ENCODE measurements at regions not wholly inside any gene's neighbourhood (a gene's known extent, or its start where the extent isn't known, plus 50 kb on each side); places are given as distances from the start of the nearest gene placed in this dataset.

- H3K56ac ChIP-seq (ENCODE audit: insufficient read length, low read depth, low read length), result no peak overlapping the region
- H2BK15ac ChIP-seq (ENCODE audit: low read depth, low read length), result no peak overlapping the region
- no peak overlapping the region for H2AFZ ChIP-seq (ENCODE audit: low read length)
- H2AK5ac ChIP-seq (ENCODE audit: insufficient read length, low read length), result no peak overlapping the region
- H4K20me1 ChIP-seq (ENCODE audit: control insufficient read depth, insufficient read depth, insufficient read length), result no peaks in the 10 kb centered on the region
- H2BK120ac ChIP-seq (ENCODE audit: low read depth, low read length, poor library complexity, severe bottlenecking), result no peak overlapping the region
- no peak overlapping the region for H4K91ac ChIP-seq (ENCODE audit: insufficient read length, low read depth, low read length)
- Mint-ChIP-seq H3K4me3 (no peak overlapping the region), H3K36me3 (ENCODE audit: insufficient read depth in 1 of 3, low read depth in 3 of 3) (no peaks in the 10 kb centered on the region), H3K27me3 (ENCODE audit: low read depth) (no peaks in the 10 kb centered on the region), H3K4me1 (peaks cover 3% of the 10 kb centered on the region in 2 experiments; a peak in 2 of 4 replicates), H3K27ac (no peak overlapping the region), H3K9me3 (no peaks in the 10 kb centered on the region)
- H3K79me1 ChIP-seq (ENCODE audit: insufficient read depth, low read depth, low read length, poor library complexity, severe bottlenecking), result no peaks in the 10 kb centered on the region
- no peak overlapping the region for H3K9ac ChIP-seq (ENCODE audit: extremely low read depth, insufficient read length, low read length)
- no peak overlapping the region for H2BK5ac ChIP-seq (ENCODE audit: insufficient read length, low read length)
- H2BK20ac ChIP-seq (ENCODE audit: low read depth, low read length, poor library complexity, severe bottlenecking), result no peak overlapping the region
- H3K4me2 ChIP-seq (ENCODE audit: insufficient read depth, insufficient read length, low read length), result no peak overlapping the region
- H3K14ac ChIP-seq (ENCODE audit: insufficient read depth, low read length), result no peak overlapping the region
- TF ChIP-seq CTCF (conservative IDR thresholded peaks at IDR 0.05), result peak; percentile 49; the same call in 2 of the 3 replicates
- H3K27ac ChIP-seq (ENCODE audit: insufficient read length, low read depth, low read length), result no peak overlapping the region
- H3K23ac ChIP-seq (ENCODE audit: insufficient read length, low read depth, low read length), result no peak overlapping the region
- H4K5ac ChIP-seq (ENCODE audit: insufficient read length, low read depth, low read length), result no peak overlapping the region
- no peak overlapping the region for H2BK12ac ChIP-seq (ENCODE audit: insufficient read length, low read depth, low read length)
- H3K23me2 ChIP-seq (ENCODE audit: insufficient read length, low read depth, low read length, poor library complexity, severe bottlenecking), result no peaks in the 10 kb centered on the region
- no peaks in the 10 kb centered on the region for H3K79me2 ChIP-seq (ENCODE audit: insufficient read depth, low read length)
- H3K4ac ChIP-seq (ENCODE audit: low read depth, low read length), result no peak overlapping the region
- no peak overlapping the region for H3T11ph ChIP-seq (ENCODE audit: low read length)
- no peak overlapping the region for H4K8ac ChIP-seq (replicated peaks; ENCODE audit: insufficient read length, low read depth, low read length)
- no peaks in the 10 kb centered on the region for H3K9me3 ChIP-seq (ENCODE audit: control insufficient read depth, low read depth, low read length)
- no peaks in the 10 kb centered on the region for H3K27me3 ChIP-seq (ENCODE audit: insufficient read depth, low read length)
- peaks cover 2% of the 10 kb centered on the region; the same call in 1 of the 2 replicates for H3K4me1 ChIP-seq (ENCODE audit: insufficient read depth, low read length)
- WGBS (ENCODE audit: extremely low coverage, insufficient read length, low lambda C conversion rate), result no CpG with 5 or more reads among the region's 3 CpGs
- DNase-seq, result no peak
- H3K18ac ChIP-seq (ENCODE audit: insufficient read length, low read depth, low read length), result no peak overlapping the region
Measured at GRCh38 chr10:62636825-62637248, 167.7 kb upstream of the ADO start.

All from H9 (cell line).